Activated naive CD4-positive, alpha-beta T cell treated with anti-CD3 and anti-CD28 coated beads, Interleukin-2, amount 50 U/mL, for 24 hours (primary cell): ENCODE measurements at regions not wholly inside any gene's neighbourhood (a gene's known extent, or its start where the extent isn't known, plus 50 kb on each side); places are given as distances from the start of the nearest gene placed in this dataset.
"Not testable (repeated sequence)": the region's sequence is repeated elsewhere in the genome, so short reads cannot be mapped to it uniquely, and the experiment has no call there.

Source experiments
- H3K27ac Mint-ChIP-seq: one replicate; pipeline ENCODE4 v1.8.0; 2021; ENCODE audit warnings: mild to moderate bottlenecking, mixed read lengths
- H3K27me3 Mint-ChIP-seq: one replicate; pipeline ENCODE4 v1.8.0; 2021; ENCODE audit warnings: mixed read lengths
- H3K36me3 Mint-ChIP-seq: one replicate; pipeline ENCODE4 v1.8.0; 2021; ENCODE audit warnings: mixed read lengths
- H3K4me1 Mint-ChIP-seq: one replicate; pipeline ENCODE4 v1.8.0; 2021; ENCODE audit warnings: mixed read lengths
- H3K4me3 Mint-ChIP-seq: one replicate; pipeline ENCODE4 v1.8.0; 2021; ENCODE audit warnings: mild to moderate bottlenecking, mixed read lengths
- H3K9me3 Mint-ChIP-seq: one replicate; pipeline ENCODE4 v1.8.0; 2021; ENCODE audit warnings: mixed read lengths

GRCh38 chr5:2163060-2163856, 280.5 kb upstream of the IRX4 start:
- Mint-ChIP-seq H3K27ac (no peak overlapping the region), H3K4me3 (no peak overlapping the region), H3K36me3 (no peaks in the 10 kb centered on the region), H3K4me1 (no peaks in the 10 kb centered on the region), H3K9me3 (peaks cover 6% of the 10 kb centered on the region), H3K27me3 (peaks cover 4% of the 10 kb centered on the region)

- Mint-ChIP-seq H3K4me3 (no peak overlapping the region), H3K27me3 (peaks cover 4% of the 10 kb centered on the region), H3K9me3 (peaks cover 6% of the 10 kb centered on the region), H3K27ac (no peak overlapping the region), H3K4me1 (no peaks in the 10 kb centered on the region), H3K36me3 (no peaks in the 10 kb centered on the region)
Measured at GRCh38 chr5:2160811-2161210, 278.1 kb upstream of the IRX4 start.

- H3K27ac Mint-ChIP-seq: no peak overlapping the region
- H3K9me3 Mint-ChIP-seq: peaks cover 6% of the 10 kb centered on the region
- H3K4me3 Mint-ChIP-seq: no peak overlapping the region
Measured at GRCh38 chr5:2158767-2159166, 276.0 kb upstream of the IRX4 start.

GRCh38 chr5:2158109-2158508, 275.4 kb upstream of the IRX4 start:
- Mint-ChIP-seq H3K4me3 (no peak overlapping the region), H3K27ac (no peak overlapping the region), H3K27me3 (no peaks in the 10 kb centered on the region), H3K4me1 (no peaks in the 10 kb centered on the region), H3K36me3 (no peaks in the 10 kb centered on the region), H3K9me3 (peaks cover 6% of the 10 kb centered on the region)

More at GRCh38 chr5:2158767-2159166, 276.0 kb upstream of the IRX4 start:
- Mint-ChIP-seq H3K36me3 (no peaks in the 10 kb centered on the region), H3K27me3 (no peaks in the 10 kb centered on the region), H3K4me1 (no peaks in the 10 kb centered on the region)

- H3K36me3 Mint-ChIP-seq: no peaks in the 10 kb centered on the region
- H3K9me3 Mint-ChIP-seq: peaks cover 6% of the 10 kb centered on the region
- H3K4me1 Mint-ChIP-seq: no peaks in the 10 kb centered on the region
- no peak overlapping the region for H3K27ac Mint-ChIP-seq
- H3K4me3 Mint-ChIP-seq: no peak overlapping the region
- H3K27me3 Mint-ChIP-seq: no peaks in the 10 kb centered on the region
Measured at GRCh38 chr5:2157372-2157771, 274.6 kb upstream of the IRX4 start.

- Mint-ChIP-seq H3K27me3 (no peaks in the 10 kb centered on the region), H3K27ac (no peak overlapping the region), H3K4me1 (no peaks in the 10 kb centered on the region), H3K9me3 (peaks cover 4% of the 10 kb centered on the region), H3K4me3 (no peak overlapping the region), H3K36me3 (no peaks in the 10 kb centered on the region)
Measured at GRCh38 chr5:2156358-2157059, 273.8 kb upstream of the IRX4 start.

- Mint-ChIP-seq H3K36me3 (no peaks in the 10 kb centered on the region), H3K27ac (no peak overlapping the region), H3K4me1 (no peaks in the 10 kb centered on the region), H3K4me3 (no peak overlapping the region), H3K9me3 (no peaks in the 10 kb centered on the region), H3K27me3 (no peaks in the 10 kb centered on the region)
Measured at GRCh38 chr5:2155556-2155955, 272.8 kb upstream of the IRX4 start.

GRCh38 chr5:2153802-2154201, 271.1 kb upstream of the IRX4 start:
- H3K4me3 Mint-ChIP-seq: no peak overlapping the region
- no peaks in the 10 kb centered on the region for H3K4me1 Mint-ChIP-seq
- no peaks in the 10 kb centered on the region for H3K36me3 Mint-ChIP-seq
- no peak overlapping the region for H3K27ac Mint-ChIP-seq
- H3K27me3 Mint-ChIP-seq: no peaks in the 10 kb centered on the region
- no peaks in the 10 kb centered on the region for H3K9me3 Mint-ChIP-seq

GRCh38 chr5:2153350-2153749, 270.6 kb upstream of the IRX4 start:
- H3K36me3 Mint-ChIP-seq: no peaks in the 10 kb centered on the region
- H3K9me3 Mint-ChIP-seq: no peaks in the 10 kb centered on the region
- no peak overlapping the region for H3K4me3 Mint-ChIP-seq
- no peaks in the 10 kb centered on the region for H3K4me1 Mint-ChIP-seq
- no peak overlapping the region for H3K27ac Mint-ChIP-seq
- no peaks in the 10 kb centered on the region for H3K27me3 Mint-ChIP-seq

GRCh38 chr5:2151301-2151888, 268.7 kb upstream of the IRX4 start:
- H3K9me3 Mint-ChIP-seq, H3K27ac Mint-ChIP-seq, H3K4me1 Mint-ChIP-seq, H3K27me3 Mint-ChIP-seq, H3K36me3 Mint-ChIP-seq, H3K4me3 Mint-ChIP-seq: not testable (repeated sequence)

GRCh38 chr5:2149195-2149539, 266.4 kb upstream of the IRX4 start:
- Mint-ChIP-seq H3K4me3 (no peak overlapping the region), H3K9me3 (no peaks in the 10 kb centered on the region), H3K36me3 (no peaks in the 10 kb centered on the region), H3K27ac (no peak overlapping the region), H3K27me3 (no peaks in the 10 kb centered on the region), H3K4me1 (no peaks in the 10 kb centered on the region)

GRCh38 chr5:2148312-2149194, 265.8 kb upstream of the IRX4 start:
- H3K4me3 Mint-ChIP-seq: no peak overlapping the region
- peaks cover 2% of the 10 kb centered on the region for H3K27me3 Mint-ChIP-seq
- H3K4me1 Mint-ChIP-seq: no peaks in the 10 kb centered on the region
- H3K36me3 Mint-ChIP-seq: no peaks in the 10 kb centered on the region
- H3K9me3 Mint-ChIP-seq: no peaks in the 10 kb centered on the region
- no peak overlapping the region for H3K27ac Mint-ChIP-seq

- no peaks in the 10 kb centered on the region for H3K9me3 Mint-ChIP-seq
- no peaks in the 10 kb centered on the region for H3K36me3 Mint-ChIP-seq
- H3K4me1 Mint-ChIP-seq: no peaks in the 10 kb centered on the region
- H3K4me3 Mint-ChIP-seq: no peak overlapping the region
- no peak overlapping the region for H3K27ac Mint-ChIP-seq
- H3K27me3 Mint-ChIP-seq: peaks cover 2% of the 10 kb centered on the region
Measured at GRCh38 chr5:2147504-2148311, 265.0 kb upstream of the IRX4 start.

- Mint-ChIP-seq H3K4me3 (no peak overlapping the region), H3K27ac (no peak overlapping the region), H3K9me3 (no peaks in the 10 kb centered on the region), H3K36me3 (no peaks in the 10 kb centered on the region), H3K4me1 (no peaks in the 10 kb centered on the region), H3K27me3 (peaks cover 14% of the 10 kb centered on the region)
Measured at GRCh38 chr5:2143646-2144353, 261.1 kb upstream of the IRX4 start.
